H1 (cell line): ENCODE measurements at regions not wholly inside any gene's neighbourhood (a gene's known extent, or its start where the extent isn't known, plus 50 kb on each side); places are given as distances from the start of the nearest gene placed in this dataset. TPM values are rescaled to one million over a fixed set of nuclear protein-coding genes. Genes with fewer than 3 reads are reported as not detected.

ENCODE experiments used
- small RNA-seq: library from polyadenylated mRNA; stranded (forward); fragments of <200 nt; extraction: miRNeasy Mini kit (QIAGEN cat#:217004); gene quantifications from one replicate; pipeline ENCODE3, GENCODE V24; 2013; ENCODE audit not compliant: insufficient read depth

Small RNA genes lying in the stretch of these regions (small RNA-seq; reads per million reads assigned to genes)
- not detected for gene RNU6-256P
